HG03342 (cell line): ENCODE measurements at regions not wholly inside any gene's neighbourhood (a gene's known extent, or its start where the extent isn't known, plus 50 kb on each side); places are given as distances from the start of the nearest gene placed in this dataset.

Experiments
- ATAC-seq: cut with Tn5 transposase; IDR thresholded peaks from one replicate; pipeline ENCODE4 v1.9.1; 2021; ENCODE audit warnings: mild to moderate bottlenecking, moderate library complexity; ENCODE audit not compliant: unreplicated experiment

DNA sequence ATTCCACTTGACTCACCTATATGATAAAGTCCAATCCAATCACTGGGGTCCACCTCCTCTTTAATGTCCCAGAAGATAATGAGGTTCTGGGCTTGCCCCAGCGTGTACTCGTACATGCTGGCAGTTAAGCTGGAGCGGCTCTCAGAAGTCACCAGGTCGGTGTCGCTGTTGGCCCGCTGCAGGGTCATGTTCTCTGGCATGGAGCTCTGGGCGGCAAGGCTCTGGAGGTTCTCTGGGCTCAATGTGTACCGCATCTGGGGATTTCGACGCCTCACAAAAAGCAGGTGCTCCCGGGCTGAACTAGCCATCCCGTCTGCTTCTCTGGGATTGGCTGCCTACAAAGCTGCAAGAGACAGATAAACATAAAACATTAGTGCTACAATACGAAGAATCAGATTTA is 206.4 kb upstream of the CCDC150 start:
- ATAC-seq, result no peak

- ATAC-seq, result no peak
These were observed 205.3 kb upstream of the CCDC150 start for GRCh38 chr2:196434217-196434616.

- ATAC-seq, result no peak
These were observed 204.3 kb upstream of the CCDC150 start for GRCh38 chr2:196435189-196435588.

DNA sequence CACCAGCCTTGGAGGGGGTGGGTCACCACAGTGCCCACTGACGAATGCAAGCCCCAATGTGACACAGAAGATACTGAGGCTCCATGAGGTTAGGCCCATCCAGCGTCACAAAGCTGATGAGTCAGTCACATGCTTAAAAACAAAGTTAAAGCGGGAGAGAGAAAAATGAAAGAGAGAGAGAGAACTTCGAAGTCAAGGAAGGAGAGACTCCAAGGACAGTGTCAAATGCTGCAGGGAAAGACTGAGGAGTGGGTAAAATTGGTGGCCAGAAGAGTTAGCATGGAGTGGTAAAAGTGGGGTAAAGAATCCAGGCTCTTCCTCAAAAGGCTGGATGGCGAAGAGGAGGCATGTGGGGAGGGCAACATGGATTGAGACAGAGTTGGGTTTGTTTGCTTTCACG is 201.9 kb upstream of the CCDC150 start:
- no peak for ATAC-seq

DNA sequence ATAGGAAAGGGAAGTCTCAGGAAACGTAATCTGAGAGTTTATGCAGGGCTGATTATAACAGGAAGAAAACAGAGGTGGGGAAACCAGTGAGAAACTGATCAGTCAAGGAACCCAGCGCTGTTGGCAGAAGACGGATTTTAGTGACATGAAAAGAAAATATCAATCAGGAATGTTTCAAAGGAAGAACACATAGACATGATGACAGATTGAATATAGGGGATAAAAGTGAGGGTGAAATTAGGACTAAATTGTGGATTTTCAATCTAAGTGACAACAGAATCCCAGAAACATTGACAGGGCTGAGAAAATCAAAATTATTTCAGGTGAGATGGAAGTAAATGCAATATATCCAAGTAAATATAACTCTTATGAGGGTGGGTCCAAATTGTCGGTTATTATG is 199.8 kb upstream of the CCDC150 start:
- no peak for ATAC-seq

DNA sequence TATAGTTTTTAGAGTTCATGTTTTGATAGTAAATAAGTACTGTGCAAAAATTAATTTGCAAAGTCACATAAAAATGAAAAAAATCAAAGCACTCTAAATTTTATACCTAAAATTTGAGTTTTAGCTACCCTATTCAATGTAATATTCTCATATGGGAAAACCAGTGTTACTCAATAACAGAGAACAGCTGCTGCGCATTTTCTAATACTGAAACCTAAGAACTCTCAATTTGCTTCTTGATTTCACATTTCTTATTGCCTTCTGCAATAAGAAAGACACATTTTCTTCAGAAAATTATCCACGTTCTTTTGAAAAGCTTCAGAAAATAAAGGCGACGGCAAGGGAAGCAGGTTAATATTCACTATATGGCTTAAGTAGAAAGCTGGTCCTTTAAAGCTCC is 199.1 kb upstream of the CCDC150 start:
- no peak for ATAC-seq

GRCh38 chr2:196441527-196441926 is 198.0 kb upstream of the CCDC150 start:
- ATAC-seq, result no peak

DNA sequence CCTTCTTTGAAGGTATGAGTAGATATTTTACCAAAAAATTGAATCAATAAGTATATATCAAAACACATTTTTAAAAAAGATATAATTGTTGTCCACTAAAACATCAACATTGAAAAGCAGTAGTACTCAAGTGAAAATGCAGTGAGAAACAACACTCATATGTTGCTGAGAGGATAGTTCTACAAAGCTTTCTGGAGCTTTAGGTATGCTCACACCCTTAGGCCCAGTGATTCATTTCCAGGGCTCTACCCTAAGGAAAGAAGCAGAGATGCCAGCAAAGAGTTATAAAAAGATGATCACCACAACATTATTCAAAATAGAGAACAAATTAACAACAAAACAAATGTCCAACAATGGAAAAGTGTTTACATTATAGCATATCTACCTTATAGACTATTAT is 197.3 kb upstream of the CCDC150 start:
- ATAC-seq, result no peak

DNA sequence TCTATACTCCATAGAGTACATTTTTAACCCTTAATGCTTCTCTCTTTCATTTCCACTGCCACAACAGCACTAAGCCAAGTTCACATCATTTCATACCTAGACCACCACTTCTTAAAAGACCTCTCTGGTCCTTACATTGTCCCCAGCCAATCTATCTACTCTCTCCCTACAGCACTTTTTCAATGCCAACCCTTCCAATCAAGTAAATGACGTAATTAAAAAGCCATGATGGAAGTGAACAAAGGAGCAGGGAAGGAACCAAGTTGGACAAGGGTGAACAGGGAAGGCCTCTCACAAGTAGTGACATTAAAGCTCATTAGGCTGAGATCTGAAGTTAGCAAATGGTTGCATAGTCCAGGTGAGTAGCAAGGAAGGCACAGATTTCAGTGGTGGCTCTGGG is 195.1 kb upstream of the CCDC150 start:
- ATAC-seq, result no peak

DNA sequence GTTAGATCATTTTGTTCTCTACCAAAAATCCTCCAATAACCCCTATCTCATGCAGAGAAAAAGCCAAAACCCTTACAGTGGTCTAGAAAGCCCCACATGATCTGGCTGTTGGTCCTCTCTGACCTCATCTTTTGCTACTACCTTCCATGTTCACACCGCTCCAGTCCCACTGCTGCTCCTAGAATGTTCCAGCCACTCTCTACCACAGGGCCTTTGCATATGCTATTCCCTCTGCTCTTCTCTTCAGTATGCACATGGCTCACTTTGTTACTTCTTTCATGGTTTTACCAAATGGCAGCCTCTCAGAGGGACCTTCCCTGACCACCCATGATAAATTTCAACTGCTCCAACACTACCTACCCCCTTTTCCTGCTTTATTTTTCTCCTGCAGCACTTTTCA is 193.5 kb upstream of the CCDC150 start:
- no peak for ATAC-seq

GRCh38 chr2:196448407-196449079 is 191.0 kb upstream of the CCDC150 start:
- no peak for ATAC-seq

GRCh38 chr2:196449083-196449482 is 190.4 kb upstream of the CCDC150 start:
- ATAC-seq, result no peak

- no peak for ATAC-seq
These were observed 186.8 kb upstream of the CCDC150 start for GRCh38 chr2:196452758-196453157.

- peak; percentile 58 for ATAC-seq
These were observed 185.9 kb upstream of the CCDC150 start for GRCh38 chr2:196453613-196454047.

GRCh38 chr2:196454492-196454891 is 185.0 kb upstream of the CCDC150 start:
- no peak for ATAC-seq

GRCh38 chr2:196459539-196459938 is 180.0 kb upstream of the CCDC150 start:
- ATAC-seq, result peak; percentile 51

DNA sequence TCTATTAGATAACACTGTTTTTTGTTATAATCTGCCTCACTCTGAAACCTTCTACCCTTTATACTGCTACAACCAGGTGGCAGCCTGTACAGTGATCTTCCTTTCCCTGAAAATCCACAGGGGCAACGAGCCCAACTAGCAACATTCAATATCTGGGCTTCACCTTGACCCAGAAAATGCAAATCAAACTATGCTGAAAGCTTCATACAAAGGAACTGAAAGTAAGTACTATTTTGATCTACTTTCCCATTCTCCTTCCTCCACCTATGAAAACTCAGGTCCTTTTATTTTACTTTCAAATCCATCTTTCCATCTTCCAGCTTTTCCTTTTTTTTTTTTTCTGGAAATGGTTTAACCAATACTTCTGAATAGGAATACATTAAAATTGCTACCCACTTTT is 175.8 kb upstream of the CCDC150 start:
- no peak for ATAC-seq

DNA sequence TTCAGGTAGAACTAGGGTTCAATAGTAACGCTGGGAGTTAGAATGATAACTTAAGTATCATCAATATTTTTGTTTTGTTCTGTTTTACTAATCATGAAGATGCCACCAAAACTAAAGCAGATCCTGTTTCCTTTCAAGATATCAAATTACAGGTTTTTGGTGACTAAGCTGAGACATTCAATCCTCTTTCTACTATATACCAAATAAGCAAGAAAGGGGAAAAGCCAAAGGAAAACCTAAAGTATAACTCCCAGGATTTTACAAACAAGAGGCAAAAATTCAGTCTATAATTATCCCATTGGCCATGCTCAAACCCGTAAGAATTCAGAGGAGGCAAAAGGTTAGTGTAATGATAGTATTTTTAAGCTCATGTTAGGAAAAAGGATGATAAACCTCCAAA is 175.2 kb upstream of the CCDC150 start:
- ATAC-seq, result no peak

DNA sequence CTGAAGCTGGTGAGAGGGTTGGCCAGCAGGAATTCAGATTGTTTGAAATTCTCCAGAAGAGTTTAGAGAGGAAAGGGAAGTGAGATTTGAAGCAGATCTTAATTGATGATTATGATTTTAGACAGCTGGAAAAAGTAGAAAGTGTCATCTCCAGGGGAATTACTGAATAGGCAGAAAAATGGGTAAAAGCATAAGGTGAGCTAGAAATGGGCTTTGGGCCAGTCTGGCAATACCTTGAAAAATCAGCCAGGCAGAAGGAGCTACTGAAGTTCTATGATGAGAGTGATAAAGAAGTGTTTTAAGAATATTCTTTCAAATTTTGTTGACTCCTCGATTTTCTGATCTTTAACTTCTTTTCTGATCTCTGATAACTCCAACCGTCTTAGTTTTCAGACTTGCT is 172.9 kb upstream of the CCDC150 start:
- ATAC-seq, result no peak

DNA sequence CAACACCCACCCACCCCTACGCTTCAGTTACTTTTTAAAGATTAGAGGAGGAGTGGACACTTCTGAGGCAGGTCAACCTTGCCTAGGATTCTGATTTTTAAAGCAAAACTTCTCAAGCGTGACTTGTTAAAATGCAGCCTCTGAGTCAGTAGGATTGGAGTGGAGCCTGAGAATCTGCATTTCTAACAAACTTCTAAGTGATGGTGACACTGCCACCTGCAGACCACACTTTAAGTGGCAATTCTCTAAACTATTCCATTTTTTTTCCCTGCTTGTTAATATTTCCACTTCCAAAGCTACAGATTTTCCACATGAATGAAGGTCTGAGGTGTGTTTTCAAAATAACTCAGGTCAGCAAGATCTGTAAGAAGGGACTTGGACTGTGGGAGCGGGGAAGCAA is 171.1 kb upstream of the CCDC150 start:
- no peak for ATAC-seq

DNA sequence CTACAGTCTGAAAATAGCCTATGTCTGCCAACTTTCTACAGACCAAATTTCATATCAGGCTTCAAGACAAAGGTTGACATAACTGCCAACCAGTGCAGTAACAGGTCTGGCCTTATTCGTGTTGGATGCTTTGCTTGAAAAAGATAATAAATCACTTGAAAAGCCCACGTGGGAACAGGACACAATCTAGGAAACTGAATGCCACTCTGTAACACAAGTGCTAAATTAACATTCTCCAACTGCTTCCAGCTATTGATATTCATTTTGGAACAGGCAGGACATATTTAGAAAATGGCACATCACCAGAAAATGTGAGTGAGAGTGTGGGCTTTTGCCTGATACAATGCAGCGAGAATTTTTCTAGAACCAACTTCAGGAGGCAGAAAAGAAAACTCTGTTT is 165.9 kb upstream of the CCDC150 start:
- ATAC-seq, result no peak

DNA sequence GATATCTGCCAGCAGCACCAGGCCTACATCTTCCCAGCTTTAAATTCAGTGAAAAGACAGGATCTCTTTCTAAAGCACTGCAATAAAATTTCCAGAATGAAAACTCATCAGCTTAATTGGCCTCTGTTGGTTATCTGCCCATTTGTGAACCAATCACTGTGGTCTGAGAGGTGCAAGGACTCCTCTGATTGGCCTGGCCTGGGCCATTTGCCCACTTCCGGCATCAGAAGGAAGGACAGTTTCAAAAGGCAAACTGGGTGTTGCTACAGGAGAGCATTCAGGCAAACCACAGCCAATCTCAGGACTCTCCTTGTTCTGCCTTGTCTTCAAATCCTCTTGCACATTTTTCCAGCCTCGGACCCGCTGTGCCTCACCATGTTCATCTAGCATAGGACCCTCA is 163.9 kb upstream of the CCDC150 start:
- no peak for ATAC-seq

GRCh38 chr2:196478588-196478987 is 160.9 kb upstream of the CCDC150 start:
- ATAC-seq, result no peak
